IMR-90 (cell line): ENCODE measurements at regions not wholly inside any gene's neighbourhood (a gene's known extent, or its start where the extent isn't known, plus 50 kb on each side); places are given as distances from the start of the nearest gene placed in this dataset.

ENCODE experiments used
- ATAC-seq: fragments of 200-7000 bp; cut with Tn5 transposase; 2 replicates; pipeline ENCODE4 v1.9.1; 2020; ENCODE audit warnings: low read depth, mild to moderate bottlenecking, moderate library complexity
- BruUV-seq: library from RNA; stranded (reverse); fragments of 400-500 nt; replicated peaks from 2 replicates; lab custom pipeline; 2021; lab: Mats Ljungman, UMichigan
- CTCF ChIA-PET: fragments of 300-600 bp; formaldehyde crosslinking; extraction: SDS; loops from one replicate; lab custom pipeline; 2021; ENCODE audit warnings: antibody characterized with exemption; lab: Yijun Ruan, JAX
- POLR2A ChIA-PET: fragments of 300-600 bp; sonication (Branson Sonifier 250); formaldehyde crosslinking; loops from one replicate; lab custom pipeline; 2022; ENCODE audit warnings: antibody characterized with exemption; ENCODE audit not compliant: unreplicated experiment; lab: Charles Lee
- DNase-seq: peaks from one replicate; pipeline ENCODE4 v3.0.0; 2013
- H2AFZ ChIP-seq: replicated peaks from 2 replicates; pipeline ENCODE3; 2013; ENCODE audit warnings: low read length, mild to moderate bottlenecking; ENCODE audit not compliant: poor library complexity
- H2AK5ac ChIP-seq: 2 replicates; pipeline ENCODE4 v1.6.1; 2013; ENCODE audit warnings: low read depth, low read length, inconsistent platforms
- H2AK9ac ChIP-seq: replicated peaks from 2 replicates; pipeline ENCODE3; 2013; ENCODE audit warnings: mild to moderate bottlenecking, low read depth, low read length, moderate library complexity; ENCODE audit not compliant: poor library complexity
- H2BK120ac ChIP-seq: 2 replicates; pipeline ENCODE4 v1.6.1; 2013; ENCODE audit warnings: low read depth, low read length, inconsistent platforms
- H2BK15ac ChIP-seq: 3 replicates; pipeline ENCODE4 v1.6.1; 2013; ENCODE audit warnings: low read depth, low read length, inconsistent platforms
- H2BK20ac ChIP-seq: 2 replicates; pipeline ENCODE4 v1.6.1; 2013; ENCODE audit warnings: low read depth, mild to moderate bottlenecking, inconsistent platforms, low read length, moderate library complexity
- H2BK5ac ChIP-seq: 2 replicates; pipeline ENCODE4 v1.6.1; 2013; ENCODE audit warnings: mild to moderate bottlenecking, low read depth, low read length, inconsistent platforms; ENCODE audit not compliant: poor library complexity, severe bottlenecking
- H3K14ac ChIP-seq: replicated peaks from 2 replicates; pipeline ENCODE4 v1.6.1; 2013; ENCODE audit warnings: low read depth, low read length, inconsistent platforms
- H3K18ac ChIP-seq: 2 replicates; pipeline ENCODE4 v1.6.1; 2013; ENCODE audit warnings: low read depth, low read length, control low read depth
- H3K23ac ChIP-seq: 2 replicates; pipeline ENCODE4 v1.6.1; 2013; ENCODE audit warnings: low read depth, low read length, inconsistent platforms
- H3K27ac ChIP-seq: 2 replicates; pipeline ENCODE4 v1.5.1; 2013; ENCODE audit warnings: mild to moderate bottlenecking, control low read depth, low read length; ENCODE audit not compliant: insufficient read depth
- H3K27me3 ChIP-seq: 2 replicates; pipeline ENCODE4 v1.6.1; 2013; ENCODE audit warnings: low read length; ENCODE audit not compliant: control insufficient read depth, insufficient read depth
- H3K36me3 ChIP-seq: 2 replicates; pipeline ENCODE4 v1.6.1; 2013; ENCODE audit warnings: low read length, mixed read lengths; ENCODE audit not compliant: control insufficient read depth, insufficient read depth
- H3K4ac ChIP-seq: 2 replicates; pipeline ENCODE4 v1.6.1; 2013; ENCODE audit warnings: low read depth, low read length, inconsistent platforms
- H3K4me1 ChIP-seq: 2 replicates; pipeline ENCODE4 v1.6.1; 2013; ENCODE audit warnings: low read length, mixed read lengths; ENCODE audit not compliant: control insufficient read depth, insufficient read depth
- H3K4me2 ChIP-seq: 2 replicates; pipeline ENCODE4 v1.6.1; 2013; ENCODE audit warnings: low read depth, mild to moderate bottlenecking, control low read depth, low read length, moderate library complexity
- H3K4me3 ChIP-seq: 2 replicates; pipeline ENCODE4 v1.5.1; 2013; ENCODE audit warnings: low read depth, mild to moderate bottlenecking, control low read depth, low read length, moderate library complexity; ENCODE audit not compliant: insufficient read depth
- H3K56ac ChIP-seq: 2 replicates; pipeline ENCODE4 v1.6.1; 2013; ENCODE audit warnings: low read length, inconsistent platforms; ENCODE audit not compliant: insufficient read depth; ENCODE audit errors: extremely low read depth
- H3K79me1 ChIP-seq, 2 experiments: 2 replicates each; pipeline ENCODE4 v1.6.1; 2013; ENCODE audit warnings: low read length in 2 of 2, inconsistent platforms in 1 of 2, low read depth in 1 of 2
- H3K9ac ChIP-seq: 2 replicates; pipeline ENCODE4 v1.6.1; 2013; ENCODE audit warnings: low read depth, low read length, control low read depth
- H3K9me1 ChIP-seq: 2 replicates; pipeline ENCODE4 v1.6.1; 2013; ENCODE audit warnings: low read length, inconsistent platforms; ENCODE audit not compliant: insufficient read depth
- H3K9me3 ChIP-seq: 2 replicates; pipeline ENCODE4 v1.6.1; 2013; ENCODE audit warnings: low read length; ENCODE audit not compliant: control insufficient read depth, insufficient read depth
- H4K20me1 ChIP-seq: 2 replicates; pipeline ENCODE4 v1.6.1; 2013; ENCODE audit warnings: low read length, inconsistent platforms; ENCODE audit not compliant: insufficient read depth
- H4K5ac ChIP-seq: 2 replicates; pipeline ENCODE4 v1.6.1; 2013; ENCODE audit warnings: mild to moderate bottlenecking, low read depth, low read length, control low read depth
- H4K8ac ChIP-seq, 2 experiments: 2 replicates each; pipeline ENCODE4 v1.6.1; 2013; ENCODE audit warnings: low read depth in 2 of 2, low read length in 2 of 2, control low read depth in 1 of 2, inconsistent platforms in 1 of 2
- H4K91ac ChIP-seq: 2 replicates; pipeline ENCODE4 v1.6.1; 2013; ENCODE audit warnings: low read depth, low read length, inconsistent platforms; ENCODE audit not compliant: insufficient read depth
- CHD1 ChIP-seq: IDR thresholded peaks from 2 replicates; pipeline ENCODE4 v1.6.1; 2012; ENCODE audit warnings: low read depth, low read length, improper control_type of control experiment
- POLR2A ChIP-seq: IDR thresholded peaks from 2 replicates; pipeline ENCODE4 v1.6.1; 2012; ENCODE audit warnings: mild to moderate bottlenecking, low read depth, low read length
- RAD21 ChIP-seq: IDR thresholded peaks from 2 replicates; pipeline ENCODE4 v1.6.1; 2012; ENCODE audit warnings: low read length, improper control_type of control experiment
- dilution Hi-C: fragments of 300-500 bp; cut with HindIII; formaldehyde crosslinking; loops from one replicate; pipeline ENCODE4 v1.14.3; 2018; ENCODE audit warnings: low sequenced_read_pairs; ENCODE audit not compliant: unreplicated experiment
- in situ Hi-C: fragments of 300-500 bp; cut with MboI; formaldehyde crosslinking; loops from 3 replicates; pipeline ENCODE4 v1.14.3; 2019; ENCODE audit warnings: low sequenced_read_pairs, inconsistent platforms, mixed read lengths
- intact Hi-C: fragments of 100-400 bp; cut with micrococcal nuclease; formaldehyde crosslinking; loops from 2 replicates; pipeline ENCODE4 v1.10.0; 2022
- TF ChIP-seq, protein P1 (sequence below): fragments of 150-350 bp; IDR thresholded peaks from 2 replicates; pipeline ENCODE4 v1.6.1; 2016; ENCODE audit warnings: low read depth, mild to moderate bottlenecking, low read length, moderate library complexity, borderline replicate concordance
- TF ChIP-seq, protein P2 (sequence below): conservative IDR thresholded peaks from 2 replicates; pipeline ENCODE4 v1.5.1; 2012; ENCODE audit warnings: mild to moderate bottlenecking, low read depth, low read length, improper control_type of control experiment

DNA sequence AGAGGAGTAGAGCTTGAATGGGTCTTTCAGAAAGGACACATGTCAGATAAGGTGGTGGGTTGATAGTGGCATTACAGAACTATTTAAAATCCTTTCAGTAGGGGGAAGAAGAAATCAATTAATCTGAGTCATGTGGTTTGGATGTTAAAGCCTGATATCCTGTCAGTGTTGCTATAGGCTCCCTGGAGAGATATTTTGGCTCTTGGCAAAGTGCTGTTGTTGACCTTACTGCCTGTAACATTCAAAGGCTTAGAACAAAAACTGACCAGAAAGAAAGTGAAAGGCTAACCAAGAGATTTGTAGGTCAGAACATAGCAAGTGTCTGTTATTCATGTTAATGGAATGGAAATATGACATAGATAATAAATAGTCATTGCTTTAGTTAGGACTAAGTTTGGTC lies 552.9 kb downstream of the DIPK2A start:
- intact Hi-C loops = no loop called here
- no peak for DNase-seq

More for the DNA sequence above, 552.9 kb downstream of the DIPK2A start:
- Histone ChIP-seq H3K4me2 (no peak overlapping the region), H2AFZ (no peak overlapping the region), H2BK120ac (no peak overlapping the region), H3K36me3 (no peaks in the 10 kb centered on the region), H2BK15ac (no peak overlapping the region), H3K4ac (no peak overlapping the region), H3K23ac (no peak overlapping the region), H2BK20ac (no peak overlapping the region), H2AK5ac (no peak overlapping the region), H3K56ac (no peak overlapping the region), H4K20me1 (no peaks in the 10 kb centered on the region), H2AK9ac (no peak overlapping the region), H3K79me1 (no peaks in the 10 kb centered on the region), H3K27me3 (no peaks in the 10 kb centered on the region), H3K4me1 (no peaks in the 10 kb centered on the region), H2BK5ac (no peak overlapping the region), H4K8ac (no peak overlapping the region), H4K5ac (no peak overlapping the region), H3K27ac (no peak overlapping the region), H3K9me1 (no peaks in the 10 kb centered on the region), H3K18ac (no peak overlapping the region), H4K91ac (no peak overlapping the region), H3K9me3 (peaks cover 2% of the 10 kb centered on the region; the same call in 1 of the 2 replicates), H3K4me3 (no peak overlapping the region), H3K9ac (no peak overlapping the region), H3K14ac (no peak overlapping the region)
- ChIA-PET POLR2A (no interaction called here), CTCF (no interaction called here)
- dilution Hi-C loops = no loop called here
- no TSS peak for BruUV-seq
- in situ Hi-C loops = no loop called here
- no peak for ATAC-seq
- TF ChIP-seq, protein P1, sequence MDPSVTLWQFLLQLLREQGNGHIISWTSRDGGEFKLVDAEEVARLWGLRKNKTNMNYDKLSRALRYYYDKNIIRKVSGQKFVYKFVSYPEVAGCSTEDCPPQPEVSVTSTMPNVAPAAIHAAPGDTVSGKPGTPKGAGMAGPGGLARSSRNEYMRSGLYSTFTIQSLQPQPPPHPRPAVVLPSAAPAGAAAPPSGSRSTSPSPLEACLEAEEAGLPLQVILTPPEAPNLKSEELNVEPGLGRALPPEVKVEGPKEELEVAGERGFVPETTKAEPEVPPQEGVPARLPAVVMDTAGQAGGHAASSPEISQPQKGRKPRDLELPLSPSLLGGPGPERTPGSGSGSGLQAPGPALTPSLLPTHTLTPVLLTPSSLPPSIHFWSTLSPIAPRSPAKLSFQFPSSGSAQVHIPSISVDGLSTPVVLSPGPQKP = no peak
- TF ChIP-seq, protein P2, sequence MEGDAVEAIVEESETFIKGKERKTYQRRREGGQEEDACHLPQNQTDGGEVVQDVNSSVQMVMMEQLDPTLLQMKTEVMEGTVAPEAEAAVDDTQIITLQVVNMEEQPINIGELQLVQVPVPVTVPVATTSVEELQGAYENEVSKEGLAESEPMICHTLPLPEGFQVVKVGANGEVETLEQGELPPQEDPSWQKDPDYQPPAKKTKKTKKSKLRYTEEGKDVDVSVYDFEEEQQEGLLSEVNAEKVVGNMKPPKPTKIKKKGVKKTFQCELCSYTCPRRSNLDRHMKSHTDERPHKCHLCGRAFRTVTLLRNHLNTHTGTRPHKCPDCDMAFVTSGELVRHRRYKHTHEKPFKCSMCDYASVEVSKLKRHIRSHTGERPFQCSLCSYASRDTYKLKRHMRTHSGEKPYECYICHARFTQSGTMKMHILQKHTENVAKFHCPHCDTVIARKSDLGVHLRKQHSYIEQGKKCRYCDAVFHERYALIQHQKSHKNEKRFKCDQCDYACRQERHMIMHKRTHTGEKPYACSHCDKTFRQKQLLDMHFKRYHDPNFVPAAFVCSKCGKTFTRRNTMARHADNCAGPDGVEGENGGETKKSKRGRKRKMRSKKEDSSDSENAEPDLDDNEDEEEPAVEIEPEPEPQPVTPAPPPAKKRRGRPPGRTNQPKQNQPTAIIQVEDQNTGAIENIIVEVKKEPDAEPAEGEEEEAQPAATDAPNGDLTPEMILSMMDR = no peak
- no peak for TF ChIP-seq POLR2A
- no peak for TF ChIP-seq RAD21
- no peak for TF ChIP-seq CHD1
